IMR-90 (cell line): ENCODE measurements at regions not wholly inside any gene's neighbourhood (a gene's known extent, or its start where the extent isn't known, plus 50 kb on each side); places are given as distances from the start of the nearest gene placed in this dataset.
A peak's percentile ranks its signal among the peaks of the same experiment; 100 is the strongest.

ENCODE experiments used
- ATAC-seq: fragments of 200-7000 bp; cut with Tn5 transposase; 2 replicates; pipeline ENCODE4 v1.9.1; 2020; ENCODE audit warnings: low read depth, mild to moderate bottlenecking, moderate library complexity
- BruUV-seq: library from RNA; stranded (reverse); fragments of 400-500 nt; replicated peaks from 2 replicates; lab custom pipeline; 2021; lab: Mats Ljungman, UMichigan
- CTCF ChIA-PET: fragments of 300-600 bp; formaldehyde crosslinking; extraction: SDS; loops from one replicate; lab custom pipeline; 2021; ENCODE audit warnings: antibody characterized with exemption; lab: Yijun Ruan, JAX
- POLR2A ChIA-PET: fragments of 300-600 bp; sonication (Branson Sonifier 250); formaldehyde crosslinking; loops from one replicate; lab custom pipeline; 2022; ENCODE audit warnings: antibody characterized with exemption; ENCODE audit not compliant: unreplicated experiment; lab: Charles Lee
- DNase-seq: peaks from one replicate; pipeline ENCODE4 v3.0.0; 2013
- H2AFZ ChIP-seq: replicated peaks from 2 replicates; pipeline ENCODE3; 2013; ENCODE audit warnings: low read length, mild to moderate bottlenecking; ENCODE audit not compliant: poor library complexity
- H2AK5ac ChIP-seq: 2 replicates; pipeline ENCODE4 v1.6.1; 2013; ENCODE audit warnings: low read depth, low read length, inconsistent platforms
- H2AK9ac ChIP-seq: replicated peaks from 2 replicates; pipeline ENCODE3; 2013; ENCODE audit warnings: mild to moderate bottlenecking, low read depth, low read length, moderate library complexity; ENCODE audit not compliant: poor library complexity
- H2BK120ac ChIP-seq: 2 replicates; pipeline ENCODE4 v1.6.1; 2013; ENCODE audit warnings: low read depth, low read length, inconsistent platforms
- H2BK15ac ChIP-seq: 3 replicates; pipeline ENCODE4 v1.6.1; 2013; ENCODE audit warnings: low read depth, low read length, inconsistent platforms
- H2BK20ac ChIP-seq: 2 replicates; pipeline ENCODE4 v1.6.1; 2013; ENCODE audit warnings: low read depth, mild to moderate bottlenecking, inconsistent platforms, low read length, moderate library complexity
- H2BK5ac ChIP-seq: 2 replicates; pipeline ENCODE4 v1.6.1; 2013; ENCODE audit warnings: mild to moderate bottlenecking, low read depth, low read length, inconsistent platforms; ENCODE audit not compliant: poor library complexity, severe bottlenecking
- H3K14ac ChIP-seq: replicated peaks from 2 replicates; pipeline ENCODE4 v1.6.1; 2013; ENCODE audit warnings: low read depth, low read length, inconsistent platforms
- H3K18ac ChIP-seq: 2 replicates; pipeline ENCODE4 v1.6.1; 2013; ENCODE audit warnings: low read depth, low read length, control low read depth
- H3K23ac ChIP-seq: 2 replicates; pipeline ENCODE4 v1.6.1; 2013; ENCODE audit warnings: low read depth, low read length, inconsistent platforms
- H3K27ac ChIP-seq: 2 replicates; pipeline ENCODE4 v1.5.1; 2013; ENCODE audit warnings: mild to moderate bottlenecking, control low read depth, low read length; ENCODE audit not compliant: insufficient read depth
- H3K27me3 ChIP-seq: 2 replicates; pipeline ENCODE4 v1.6.1; 2013; ENCODE audit warnings: low read length; ENCODE audit not compliant: control insufficient read depth, insufficient read depth
- H3K36me3 ChIP-seq: 2 replicates; pipeline ENCODE4 v1.6.1; 2013; ENCODE audit warnings: low read length, mixed read lengths; ENCODE audit not compliant: control insufficient read depth, insufficient read depth
- H3K4ac ChIP-seq: 2 replicates; pipeline ENCODE4 v1.6.1; 2013; ENCODE audit warnings: low read depth, low read length, inconsistent platforms
- H3K4me1 ChIP-seq: 2 replicates; pipeline ENCODE4 v1.6.1; 2013; ENCODE audit warnings: low read length, mixed read lengths; ENCODE audit not compliant: control insufficient read depth, insufficient read depth
- H3K4me2 ChIP-seq: 2 replicates; pipeline ENCODE4 v1.6.1; 2013; ENCODE audit warnings: low read depth, mild to moderate bottlenecking, control low read depth, low read length, moderate library complexity
- H3K4me3 ChIP-seq: 2 replicates; pipeline ENCODE4 v1.5.1; 2013; ENCODE audit warnings: low read depth, mild to moderate bottlenecking, control low read depth, low read length, moderate library complexity; ENCODE audit not compliant: insufficient read depth
- H3K56ac ChIP-seq: 2 replicates; pipeline ENCODE4 v1.6.1; 2013; ENCODE audit warnings: low read length, inconsistent platforms; ENCODE audit not compliant: insufficient read depth; ENCODE audit errors: extremely low read depth
- H3K79me1 ChIP-seq, 2 experiments: 2 replicates each; pipeline ENCODE4 v1.6.1; 2013; ENCODE audit warnings: low read length in 2 of 2, inconsistent platforms in 1 of 2, low read depth in 1 of 2
- H3K9ac ChIP-seq: 2 replicates; pipeline ENCODE4 v1.6.1; 2013; ENCODE audit warnings: low read depth, low read length, control low read depth
- H3K9me1 ChIP-seq: 2 replicates; pipeline ENCODE4 v1.6.1; 2013; ENCODE audit warnings: low read length, inconsistent platforms; ENCODE audit not compliant: insufficient read depth
- H3K9me3 ChIP-seq: 2 replicates; pipeline ENCODE4 v1.6.1; 2013; ENCODE audit warnings: low read length; ENCODE audit not compliant: control insufficient read depth, insufficient read depth
- H4K20me1 ChIP-seq: 2 replicates; pipeline ENCODE4 v1.6.1; 2013; ENCODE audit warnings: low read length, inconsistent platforms; ENCODE audit not compliant: insufficient read depth
- H4K5ac ChIP-seq: 2 replicates; pipeline ENCODE4 v1.6.1; 2013; ENCODE audit warnings: mild to moderate bottlenecking, low read depth, low read length, control low read depth
- H4K8ac ChIP-seq, 2 experiments: 2 replicates each; pipeline ENCODE4 v1.6.1; 2013; ENCODE audit warnings: low read depth in 2 of 2, low read length in 2 of 2, control low read depth in 1 of 2, inconsistent platforms in 1 of 2
- H4K91ac ChIP-seq: 2 replicates; pipeline ENCODE4 v1.6.1; 2013; ENCODE audit warnings: low read depth, low read length, inconsistent platforms; ENCODE audit not compliant: insufficient read depth
- BHLHE40 ChIP-seq: fragments of 150-350 bp; IDR thresholded peaks from 2 replicates; pipeline ENCODE4 v1.6.1; 2016; ENCODE audit warnings: mild to moderate bottlenecking, low read depth, low read length
- CHD1 ChIP-seq: IDR thresholded peaks from 2 replicates; pipeline ENCODE4 v1.6.1; 2012; ENCODE audit warnings: low read depth, low read length, improper control_type of control experiment
- CTCF ChIP-seq: conservative IDR thresholded peaks from 2 replicates; pipeline ENCODE4 v1.5.1; 2012; ENCODE audit warnings: mild to moderate bottlenecking, low read depth, low read length, improper control_type of control experiment
- FOS ChIP-seq: fragments of 150-350 bp; IDR thresholded peaks from 2 replicates; pipeline ENCODE4 v1.6.1; 2016; ENCODE audit warnings: low read depth, low read length
- MAFK ChIP-seq: IDR thresholded peaks from 2 replicates; pipeline ENCODE4 v1.6.1; 2012; ENCODE audit warnings: low read depth, low read length, improper control_type of control experiment
- MAZ ChIP-seq: IDR thresholded peaks from 2 replicates; pipeline ENCODE4 v1.6.1; 2012; ENCODE audit warnings: low read depth, mild to moderate bottlenecking, low read length, improper control_type of control experiment, moderate library complexity, borderline replicate concordance
- MXI1 ChIP-seq: IDR thresholded peaks from 2 replicates; pipeline ENCODE4 v1.6.1; 2012; ENCODE audit warnings: low read depth, mild to moderate bottlenecking, low read length, moderate library complexity, borderline replicate concordance
- NFE2L2 ChIP-seq: fragments of 150-350 bp; IDR thresholded peaks from 2 replicates; pipeline ENCODE4 v1.6.1; 2016; ENCODE audit warnings: low read depth, mild to moderate bottlenecking, low read length
- POLR2A ChIP-seq: IDR thresholded peaks from 2 replicates; pipeline ENCODE4 v1.6.1; 2012; ENCODE audit warnings: mild to moderate bottlenecking, low read depth, low read length
- RAD21 ChIP-seq: IDR thresholded peaks from 2 replicates; pipeline ENCODE4 v1.6.1; 2012; ENCODE audit warnings: low read length, improper control_type of control experiment
- RCOR1 ChIP-seq: IDR thresholded peaks from 2 replicates; pipeline ENCODE4 v1.6.1; 2012; ENCODE audit warnings: mild to moderate bottlenecking, low read length, improper control_type of control experiment; ENCODE audit not compliant: insufficient replicate concordance
- RFX5 ChIP-seq: IDR thresholded peaks from 2 replicates; pipeline ENCODE4 v1.8.0; 2012; ENCODE audit warnings: low read depth, mild to moderate bottlenecking, low read length, moderate library complexity
- WGBS, 2 experiments: methylation state at CpG; one replicate each; pipeline versions ENCODE4 v1.1.5 to v1.1.7; 2013; ENCODE audit warnings: missing lambda C conversion rate in 2 of 2; ENCODE audit not compliant: insufficient read length in 1 of 2; ENCODE audit errors: extremely low coverage in 2 of 2; 5-methylcytosine and 5-hydroxymethylcytosine counted together
- dilution Hi-C: fragments of 300-500 bp; cut with HindIII; formaldehyde crosslinking; loops from one replicate; pipeline ENCODE4 v1.14.3; 2018; ENCODE audit warnings: low sequenced_read_pairs; ENCODE audit not compliant: unreplicated experiment
- in situ Hi-C: fragments of 300-500 bp; cut with MboI; formaldehyde crosslinking; loops from 3 replicates; pipeline ENCODE4 v1.14.3; 2019; ENCODE audit warnings: low sequenced_read_pairs, inconsistent platforms, mixed read lengths
- intact Hi-C: fragments of 100-400 bp; cut with micrococcal nuclease; formaldehyde crosslinking; loops from 2 replicates; pipeline ENCODE4 v1.10.0; 2022

- no peak overlapping the region for H3K23ac ChIP-seq
- H2BK5ac ChIP-seq = no peak overlapping the region
- no peak overlapping the region for H2AK5ac ChIP-seq
- in situ Hi-C loops (no loop called here), dilution Hi-C loops (no loop called here), intact Hi-C loops (no loop called here)
- peak; percentile 28 for DNase-seq
- no peak for ATAC-seq
- H3K14ac ChIP-seq = no peak overlapping the region
- H2BK120ac ChIP-seq = no peak overlapping the region
- no peaks in the 10 kb centered on the region for H3K9me3 ChIP-seq
- no peak overlapping the region for H2BK15ac ChIP-seq
- no peak overlapping the region for H2BK20ac ChIP-seq
- H3K9me1 ChIP-seq = no peaks in the 10 kb centered on the region
- H3K27ac ChIP-seq = no peak overlapping the region
- ChIA-PET POLR2A (no interaction called here), CTCF (no interaction called here)
- H4K5ac ChIP-seq = no peak overlapping the region
- no peak overlapping the region for H3K4me2 ChIP-seq
- H3K4me3 ChIP-seq = no peak overlapping the region
- H4K91ac ChIP-seq = no peak overlapping the region
- no peak overlapping the region for H4K8ac ChIP-seq
- no peaks in the 10 kb centered on the region for H3K79me1 ChIP-seq
- no peak overlapping the region for H3K9ac ChIP-seq
- no peaks in the 10 kb centered on the region for H3K4me1 ChIP-seq
- no peak overlapping the region for H2AK9ac ChIP-seq
- H3K27me3 ChIP-seq = peaks cover 9% of the 10 kb centered on the region
- H4K20me1 ChIP-seq = no peaks in the 10 kb centered on the region
- TF ChIP-seq MAFK (no peak), NFE2L2 (no peak), RCOR1 (no peak), MXI1 (no peak), RAD21 (no peak), CHD1 (no peak), MAZ (no peak), CTCF (no peak), POLR2A (no peak), RFX5 (no peak), BHLHE40 (no peak), FOS (no peak)
- no TSS peak for BruUV-seq
- H3K36me3 ChIP-seq = no peaks in the 10 kb centered on the region
- H3K56ac ChIP-seq = no peak overlapping the region
- 43% methylated on average over 3 of the region's 5 CpGs; no CpG with 5 or more reads in 1 of the 2 experiments for WGBS, 2 experiments
- H3K18ac ChIP-seq = no peak overlapping the region
- no peak overlapping the region for H3K4ac ChIP-seq
- no peak overlapping the region for H2AFZ ChIP-seq
Observed at GRCh38 chr4:183563874-183564273, 59.0 kb downstream of the ING2 start.
